ENCODE measurements at regions not wholly inside any gene's neighbourhood (a gene's known extent, or its start where the extent isn't known, plus 50 kb on each side); places are given as distances from the start of the nearest gene placed in this dataset.

GRCh38 chr18:51807336-51807735, 532.7 kb upstream of the DCC start:
- no peak for TF ChIP-seq CTCF (IDR thresholded peaks at IDR 0.05; ENCODE audit: borderline replicate concordance, insufficient read depth, low read depth, low read length)
- H3K4me3 ChIP-seq (ENCODE audit: low read depth, low read length) = no peak overlapping the region

- no peak for TF ChIP-seq CTCF (IDR thresholded peaks at IDR 0.05; ENCODE audit: borderline replicate concordance, insufficient read depth, low read depth, low read length)
- H3K4me3 ChIP-seq (ENCODE audit: low read depth, low read length) = no peak overlapping the region
These were observed 528.1 kb upstream of the DCC start for GRCh38 chr18:51811883-51812282.

- H3K4me3 ChIP-seq (ENCODE audit: low read depth, low read length) = no peak overlapping the region
- no peak for TF ChIP-seq CTCF (IDR thresholded peaks at IDR 0.05; ENCODE audit: borderline replicate concordance, insufficient read depth, low read depth, low read length)
These were observed 526.3 kb upstream of the DCC start for GRCh38 chr18:51813740-51814139.

GRCh38 chr18:51821610-51822009, 518.4 kb upstream of the DCC start:
- no peak for TF ChIP-seq CTCF (IDR thresholded peaks at IDR 0.05; ENCODE audit: borderline replicate concordance, insufficient read depth, low read depth, low read length)
- H3K4me3 ChIP-seq (ENCODE audit: low read depth, low read length) = no peak overlapping the region

GRCh38 chr18:51824746-51825145, 515.3 kb upstream of the DCC start:
- H3K4me3 ChIP-seq (ENCODE audit: low read depth, low read length) = no peak overlapping the region
- TF ChIP-seq CTCF (IDR thresholded peaks at IDR 0.05; ENCODE audit: borderline replicate concordance, insufficient read depth, low read depth, low read length) = no peak

- TF ChIP-seq CTCF (IDR thresholded peaks at IDR 0.05; ENCODE audit: borderline replicate concordance, insufficient read depth, low read depth, low read length) = no peak
These were observed 506.1 kb upstream of the DCC start for GRCh38 chr18:51833850-51834249.

GRCh38 chr18:51848702-51849101, 491.3 kb upstream of the DCC start:
- TF ChIP-seq CTCF (IDR thresholded peaks at IDR 0.05; ENCODE audit: borderline replicate concordance, insufficient read depth, low read depth, low read length) = no peak
- no peak overlapping the region for H3K4me3 ChIP-seq (ENCODE audit: low read depth, low read length)

More at GRCh38 chr18:51833850-51834249, 506.1 kb upstream of the DCC start:
- no peak overlapping the region for H3K4me3 ChIP-seq (ENCODE audit: low read depth, low read length)
